ENCODE measurements at regions not wholly inside any gene's neighbourhood (a gene's known extent, or its start where the extent isn't known, plus 50 kb on each side); places are given as distances from the start of the nearest gene placed in this dataset.

- TF ChIP-seq CTCF (conservative IDR thresholded peaks at IDR 0.05; ENCODE audit: low read length) = no peak
- TF ChIP-seq EZH2phosphoT487 (IDR thresholded peaks at IDR 0.05; ENCODE audit: borderline replicate concordance) = no peak
Measured at GRCh38 chr10:24091256-24091655, 117.7 kb upstream of the KIAA1217 start.
